ENCODE measurements at regions not wholly inside any gene's neighbourhood (a gene's known extent, or its start where the extent isn't known, plus 50 kb on each side); places are given as distances from the start of the nearest gene placed in this dataset.

DNA sequence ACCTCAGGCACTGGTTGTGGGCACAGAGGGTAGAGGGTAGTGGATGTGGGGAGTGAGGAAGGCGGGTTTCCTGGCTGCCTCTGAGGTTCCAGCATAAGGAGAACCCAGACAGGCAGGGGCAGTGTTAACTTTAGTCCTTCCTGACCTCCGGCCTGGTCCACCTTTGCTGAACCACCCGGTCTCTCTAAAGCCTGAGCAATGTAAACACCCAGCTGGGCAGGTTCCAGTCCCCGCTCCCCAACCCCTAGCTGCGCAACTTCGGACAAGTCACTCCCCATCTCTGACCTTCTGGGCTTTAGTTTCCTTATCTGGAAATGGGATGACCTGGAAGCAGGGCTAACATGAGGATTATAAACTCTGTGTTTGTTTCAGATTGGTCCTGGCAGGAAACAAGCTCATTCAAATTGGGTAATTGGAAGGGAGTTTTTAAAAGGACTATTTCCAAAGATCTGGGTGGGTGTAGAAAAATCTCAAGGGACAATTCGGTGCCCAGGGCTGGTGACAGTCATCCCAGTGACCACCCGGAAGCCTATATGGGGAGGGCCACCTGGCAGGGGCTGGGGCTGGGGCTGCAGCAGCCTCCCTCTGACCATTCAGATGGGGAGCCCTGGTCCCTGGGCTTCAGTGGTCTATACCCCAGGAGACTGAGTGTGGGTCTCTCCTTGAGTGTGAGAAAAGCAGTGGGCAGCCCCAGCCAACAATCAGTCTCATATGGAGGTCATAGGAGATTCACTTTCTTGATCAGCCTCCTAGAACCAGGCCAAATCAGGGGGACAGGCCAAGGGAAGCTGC is 108.3 kb upstream of the SYT13 start:
- TF ChIP-seq, protein P1, sequence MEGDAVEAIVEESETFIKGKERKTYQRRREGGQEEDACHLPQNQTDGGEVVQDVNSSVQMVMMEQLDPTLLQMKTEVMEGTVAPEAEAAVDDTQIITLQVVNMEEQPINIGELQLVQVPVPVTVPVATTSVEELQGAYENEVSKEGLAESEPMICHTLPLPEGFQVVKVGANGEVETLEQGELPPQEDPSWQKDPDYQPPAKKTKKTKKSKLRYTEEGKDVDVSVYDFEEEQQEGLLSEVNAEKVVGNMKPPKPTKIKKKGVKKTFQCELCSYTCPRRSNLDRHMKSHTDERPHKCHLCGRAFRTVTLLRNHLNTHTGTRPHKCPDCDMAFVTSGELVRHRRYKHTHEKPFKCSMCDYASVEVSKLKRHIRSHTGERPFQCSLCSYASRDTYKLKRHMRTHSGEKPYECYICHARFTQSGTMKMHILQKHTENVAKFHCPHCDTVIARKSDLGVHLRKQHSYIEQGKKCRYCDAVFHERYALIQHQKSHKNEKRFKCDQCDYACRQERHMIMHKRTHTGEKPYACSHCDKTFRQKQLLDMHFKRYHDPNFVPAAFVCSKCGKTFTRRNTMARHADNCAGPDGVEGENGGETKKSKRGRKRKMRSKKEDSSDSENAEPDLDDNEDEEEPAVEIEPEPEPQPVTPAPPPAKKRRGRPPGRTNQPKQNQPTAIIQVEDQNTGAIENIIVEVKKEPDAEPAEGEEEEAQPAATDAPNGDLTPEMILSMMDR (IDR thresholded peaks at IDR 0.05): no peak
- TF ChIP-seq EZH2 (IDR thresholded peaks at IDR 0.05): no peak

Measured in neural progenitor cell (in vitro differentiated cells).